Stimulated activated effector memory CD8-positive, alpha-beta T cell treated with anti-CD3 and anti-CD28 coated beads, Interleukin-12 subunit alpha, Interleukin-12 subunit beta, amount 100 ng/mL, for 72 hours (primary cell): ENCODE measurements at regions not wholly inside any gene's neighbourhood (a gene's known extent, or its start where the extent isn't known, plus 50 kb on each side); places are given as distances from the start of the nearest gene placed in this dataset.

Source experiments
- ATAC-seq: fragments of 150-1000 bp; cut with Tn5 transposase; 2 replicates; pipeline ENCODE4 v1.10.0; 2021
- DNase-seq, 2 donors: peaks; one replicate each; pipeline ENCODE4 v3.0.0; 2021 to 2022; ENCODE audit warnings: low spot score in 2 of 2
- H3K27ac Mint-ChIP-seq: one replicate; pipeline ENCODE4 v1.8.0; 2022; ENCODE audit warnings: mild to moderate bottlenecking, mixed read lengths
- H3K36me3 Mint-ChIP-seq: one replicate; pipeline ENCODE4 v1.8.0; 2022; ENCODE audit warnings: mild to moderate bottlenecking, mixed read lengths
- H3K4me1 Mint-ChIP-seq: one replicate; pipeline ENCODE4 v1.8.0; 2022; ENCODE audit warnings: mixed read lengths
- H3K4me3 Mint-ChIP-seq: one replicate; pipeline ENCODE4 v1.8.0; 2022; ENCODE audit warnings: mild to moderate bottlenecking, mixed read lengths
- H3K9me3 Mint-ChIP-seq: one replicate; pipeline ENCODE4 v1.8.0; 2022; ENCODE audit warnings: mixed read lengths

GRCh38 chr21:18970941-18971340, 567.4 kb upstream of the TMPRSS15 start:
- no peak for ATAC-seq
- Mint-ChIP-seq H3K36me3 (no peaks in the 10 kb centered on the region), H3K4me3 (no peak overlapping the region), H3K9me3 (peaks cover 9% of the 10 kb centered on the region), H3K4me1 (no peaks in the 10 kb centered on the region), H3K27ac (no peak overlapping the region)
- DNase-seq, result no peak

- no peaks in the 10 kb centered on the region for H3K4me1 Mint-ChIP-seq
- peaks cover 9% of the 10 kb centered on the region for H3K9me3 Mint-ChIP-seq
- no peaks in the 10 kb centered on the region for H3K36me3 Mint-ChIP-seq
- no peak for DNase-seq
- H3K4me3 Mint-ChIP-seq, result no peak overlapping the region
- no peak overlapping the region for H3K27ac Mint-ChIP-seq
- ATAC-seq, result no peak
Observed at GRCh38 chr21:18985584-18985983, 582.0 kb upstream of the TMPRSS15 start.

- H3K4me1 Mint-ChIP-seq, result no peaks in the 10 kb centered on the region
- ATAC-seq (no peak), DNase-seq (no peak)
- H3K4me3 Mint-ChIP-seq, result no peak overlapping the region
- H3K9me3 Mint-ChIP-seq, result peaks cover 9% of the 10 kb centered on the region
- no peaks in the 10 kb centered on the region for H3K36me3 Mint-ChIP-seq
- H3K27ac Mint-ChIP-seq, result no peak overlapping the region
Observed at GRCh38 chr21:18986197-18986596, 582.6 kb upstream of the TMPRSS15 start.

- peaks cover 9% of the 10 kb centered on the region for H3K9me3 Mint-ChIP-seq
- H3K27ac Mint-ChIP-seq, result no peak overlapping the region
- no peaks in the 10 kb centered on the region for H3K4me1 Mint-ChIP-seq
- DNase-seq (no peak), ATAC-seq (no peak)
- H3K36me3 Mint-ChIP-seq, result no peaks in the 10 kb centered on the region
- no peak overlapping the region for H3K4me3 Mint-ChIP-seq
Observed at GRCh38 chr21:18987520-18988026, 584.0 kb upstream of the TMPRSS15 start.

- Mint-ChIP-seq H3K4me3 (no peak overlapping the region), H3K9me3 (peaks cover 14% of the 10 kb centered on the region), H3K4me1 (no peaks in the 10 kb centered on the region), H3K36me3 (no peaks in the 10 kb centered on the region), H3K27ac (no peak overlapping the region)
- ATAC-seq (no peak), DNase-seq (no peak)
Observed at GRCh38 chr21:18989953-18990495, 586.4 kb upstream of the TMPRSS15 start.

- DNase-seq (no peak), ATAC-seq (no peak)
- Mint-ChIP-seq H3K4me3 (no peak overlapping the region), H3K9me3 (peaks cover 19% of the 10 kb centered on the region), H3K36me3 (no peaks in the 10 kb centered on the region), H3K27ac (no peak overlapping the region), H3K4me1 (no peaks in the 10 kb centered on the region)
Observed at GRCh38 chr21:18991846-18992245, 588.3 kb upstream of the TMPRSS15 start.

GRCh38 chr21:19010251-19010650, 606.7 kb upstream of the TMPRSS15 start:
- Mint-ChIP-seq H3K4me1 (no peaks in the 10 kb centered on the region), H3K9me3 (peaks cover 14% of the 10 kb centered on the region), H3K36me3 (no peaks in the 10 kb centered on the region), H3K27ac (no peak overlapping the region), H3K4me3 (no peak overlapping the region)
- ATAC-seq (no peak), DNase-seq (no peak)

GRCh38 chr21:19010996-19011395, 607.4 kb upstream of the TMPRSS15 start:
- Mint-ChIP-seq H3K36me3 (no peaks in the 10 kb centered on the region), H3K9me3 (peaks cover 14% of the 10 kb centered on the region), H3K4me1 (no peaks in the 10 kb centered on the region), H3K27ac (no peak overlapping the region), H3K4me3 (no peak overlapping the region)
- DNase-seq (no peak), ATAC-seq (no peak)

- H3K9me3 Mint-ChIP-seq, result peaks cover 12% of the 10 kb centered on the region
- no peaks in the 10 kb centered on the region for H3K36me3 Mint-ChIP-seq
- ATAC-seq (no peak), DNase-seq (no peak)
- no peaks in the 10 kb centered on the region for H3K4me1 Mint-ChIP-seq
- no peak overlapping the region for H3K4me3 Mint-ChIP-seq
- H3K27ac Mint-ChIP-seq, result no peak overlapping the region
Observed at GRCh38 chr21:19011451-19011850, 607.9 kb upstream of the TMPRSS15 start.

- H3K36me3 Mint-ChIP-seq, result no peaks in the 10 kb centered on the region
- H3K4me3 Mint-ChIP-seq, result no peak overlapping the region
- no peak for ATAC-seq
Observed at GRCh38 chr21:19013916-19014315, 610.3 kb upstream of the TMPRSS15 start.

GRCh38 chr21:19018529-19018928, 614.9 kb upstream of the TMPRSS15 start:
- Mint-ChIP-seq H3K36me3 (no peaks in the 10 kb centered on the region), H3K27ac (no peak overlapping the region), H3K9me3 (no peaks in the 10 kb centered on the region), H3K4me1 (no peaks in the 10 kb centered on the region), H3K4me3 (no peak overlapping the region)
- DNase-seq (no peak), ATAC-seq (no peak)

More at GRCh38 chr21:19013916-19014315, 610.3 kb upstream of the TMPRSS15 start:
- no peak for DNase-seq
- Mint-ChIP-seq H3K27ac (no peak overlapping the region), H3K4me1 (no peaks in the 10 kb centered on the region), H3K9me3 (peaks cover 3% of the 10 kb centered on the region)

- no peaks in the 10 kb centered on the region for H3K36me3 Mint-ChIP-seq
Observed at GRCh38 chr21:19022978-19023377, 619.4 kb upstream of the TMPRSS15 start.

GRCh38 chr21:19026911-19027310, 623.3 kb upstream of the TMPRSS15 start:
- H3K27ac Mint-ChIP-seq, result no peak overlapping the region
- no peak for DNase-seq
- no peaks in the 10 kb centered on the region for H3K36me3 Mint-ChIP-seq
- H3K4me1 Mint-ChIP-seq, result no peaks in the 10 kb centered on the region
- H3K4me3 Mint-ChIP-seq, result no peak overlapping the region
- no peak for ATAC-seq
- H3K9me3 Mint-ChIP-seq, result peaks cover 8% of the 10 kb centered on the region

More at GRCh38 chr21:19022978-19023377, 619.4 kb upstream of the TMPRSS15 start:
- no peak for ATAC-seq
- H3K4me3 Mint-ChIP-seq, result no peak overlapping the region
- no peaks in the 10 kb centered on the region for H3K9me3 Mint-ChIP-seq
- no peak overlapping the region for H3K27ac Mint-ChIP-seq
- no peaks in the 10 kb centered on the region for H3K4me1 Mint-ChIP-seq
- DNase-seq, result no peak

- no peak overlapping the region for H3K4me3 Mint-ChIP-seq
- no peak overlapping the region for H3K27ac Mint-ChIP-seq
- peaks cover 21% of the 10 kb centered on the region for H3K9me3 Mint-ChIP-seq
- DNase-seq (no peak), ATAC-seq (no peak)
- H3K4me1 Mint-ChIP-seq, result no peaks in the 10 kb centered on the region
- no peaks in the 10 kb centered on the region for H3K36me3 Mint-ChIP-seq
Observed at GRCh38 chr21:19029816-19030215, 626.2 kb upstream of the TMPRSS15 start.

- Mint-ChIP-seq H3K4me1 (no peaks in the 10 kb centered on the region), H3K9me3 (peaks cover 21% of the 10 kb centered on the region), H3K4me3 (no peak overlapping the region), H3K36me3 (no peaks in the 10 kb centered on the region), H3K27ac (no peak overlapping the region)
- no peak for ATAC-seq
- no peak for DNase-seq
Observed at GRCh38 chr21:19031953-19032352, 628.4 kb upstream of the TMPRSS15 start.

- Mint-ChIP-seq H3K4me3 (no peak overlapping the region), H3K27ac (no peak overlapping the region), H3K9me3 (peaks cover 25% of the 10 kb centered on the region), H3K4me1 (no peaks in the 10 kb centered on the region), H3K36me3 (no peaks in the 10 kb centered on the region)
- ATAC-seq, result no peak
- DNase-seq, result no peak
Observed at GRCh38 chr21:19034041-19034440, 630.5 kb upstream of the TMPRSS15 start.

GRCh38 chr21:19034560-19034959, 631.0 kb upstream of the TMPRSS15 start:
- peaks cover 20% of the 10 kb centered on the region for H3K9me3 Mint-ChIP-seq

More at GRCh38 chr21:19034560-19034959, 631.0 kb upstream of the TMPRSS15 start:
- DNase-seq, result no peak
- Mint-ChIP-seq H3K27ac (no peak overlapping the region), H3K4me1 (no peaks in the 10 kb centered on the region), H3K36me3 (no peaks in the 10 kb centered on the region), H3K4me3 (no peak overlapping the region)
- no peak for ATAC-seq
